ENCODE measurements at regions not wholly inside any gene's neighbourhood (a gene's known extent, or its start where the extent isn't known, plus 50 kb on each side); places are given as distances from the start of the nearest gene placed in this dataset.

DNA sequence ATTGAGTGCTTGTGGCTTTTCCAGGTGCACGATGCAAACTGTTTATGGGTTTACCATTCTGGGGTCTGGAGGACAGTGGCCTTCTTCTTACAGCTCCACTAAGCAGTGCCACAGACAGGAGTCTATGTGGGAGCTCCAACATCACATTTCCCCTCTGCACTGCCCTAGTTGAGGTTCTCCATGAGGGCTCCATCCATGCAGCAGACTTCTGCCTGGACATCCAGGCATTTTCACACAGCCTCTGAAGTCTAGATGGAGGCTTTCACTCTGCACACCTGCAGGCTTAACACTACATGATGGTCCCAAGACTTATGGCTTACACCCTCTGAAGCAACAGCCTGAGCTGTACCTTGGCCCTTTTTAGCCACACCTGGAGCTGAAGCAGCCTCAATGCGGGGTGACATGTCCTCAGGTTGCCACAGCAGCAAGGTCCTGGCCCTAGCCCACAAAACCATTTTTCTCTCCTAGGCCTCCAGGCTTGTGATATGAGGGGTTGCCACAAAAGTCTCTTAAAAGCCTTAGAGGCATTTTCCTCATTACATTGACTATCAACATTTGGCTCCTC, 552.2 kb downstream of the TFAP2A start:
- FAIRE-seq (no peak), DNase-seq (ENCODE audit: low read depth, low spot score) (no peak)
- Histone ChIP-seq H3K4me2 (ENCODE audit: insufficient read depth, low read length) (no peak overlapping the region), H3K27me3 (ENCODE audit: control insufficient read depth in 2 of 2, insufficient read depth in 2 of 2, low read length in 2 of 2) (no peaks in the 10 kb centered on the region), H3K9me3 (replicated peaks; ENCODE audit: control insufficient read depth, insufficient read depth, low read length) (peaks cover 4% of the 10 kb centered on the region), H3K4me1 (ENCODE audit: control insufficient read depth, extremely low read depth, insufficient read depth, low read length) (no peaks in the 10 kb centered on the region), H3K36me3 (ENCODE audit: control insufficient read depth in 2 of 2, extremely low read depth in 1 of 2, insufficient read depth in 2 of 2, low read length in 2 of 2) (no peaks in the 10 kb centered on the region), H3K4me3 (replicated peaks in 1 of 3; ENCODE audit: insufficient read depth in 1 of 3, low read depth in 1 of 3, low read length in 3 of 3) (no peak overlapping the region), H3K9me1 (replicated peaks; ENCODE audit: control insufficient read depth, extremely low read depth, insufficient read depth, low read length) (no peaks in the 10 kb centered on the region), H3K79me2 (ENCODE audit: control insufficient read depth, insufficient read depth, low read length) (no peaks in the 10 kb centered on the region), H3K9ac (replicated peaks; ENCODE audit: extremely low read depth, insufficient read depth, low read length) (no peak overlapping the region), H4K20me1 (replicated peaks; ENCODE audit: control insufficient read depth, extremely low read depth, insufficient read depth, low read length) (no peaks in the 10 kb centered on the region), H2AFZ (ENCODE audit: low read depth, low read length) (no peak overlapping the region), H3K27ac (ENCODE audit: insufficient read depth, low read depth, low read length) (no peak overlapping the region)
- ChIA-PET POLR2A (no interaction called here), CTCF (no interaction called here)
- dilution Hi-C loops (cut with MboI; ENCODE audit: extremely low pct_ligation_motif_present, low sequenced_read_pairs): no loop called here
- no peak for TF ChIP-seq GATA2 (IDR thresholded peaks at IDR 0.05; ENCODE audit: insufficient read depth, insufficient read length, low read depth, low read length)
- no peak for TF ChIP-seq POLR2A (IDR thresholded peaks at IDR 0.05; ENCODE audit: low read depth, low read length)
- no peak for TF ChIP-seq EZH2 (IDR thresholded peaks at IDR 0.05; ENCODE audit: borderline replicate concordance, low read depth, low read length, severe bottlenecking)
- TF ChIP-seq, protein P1, sequence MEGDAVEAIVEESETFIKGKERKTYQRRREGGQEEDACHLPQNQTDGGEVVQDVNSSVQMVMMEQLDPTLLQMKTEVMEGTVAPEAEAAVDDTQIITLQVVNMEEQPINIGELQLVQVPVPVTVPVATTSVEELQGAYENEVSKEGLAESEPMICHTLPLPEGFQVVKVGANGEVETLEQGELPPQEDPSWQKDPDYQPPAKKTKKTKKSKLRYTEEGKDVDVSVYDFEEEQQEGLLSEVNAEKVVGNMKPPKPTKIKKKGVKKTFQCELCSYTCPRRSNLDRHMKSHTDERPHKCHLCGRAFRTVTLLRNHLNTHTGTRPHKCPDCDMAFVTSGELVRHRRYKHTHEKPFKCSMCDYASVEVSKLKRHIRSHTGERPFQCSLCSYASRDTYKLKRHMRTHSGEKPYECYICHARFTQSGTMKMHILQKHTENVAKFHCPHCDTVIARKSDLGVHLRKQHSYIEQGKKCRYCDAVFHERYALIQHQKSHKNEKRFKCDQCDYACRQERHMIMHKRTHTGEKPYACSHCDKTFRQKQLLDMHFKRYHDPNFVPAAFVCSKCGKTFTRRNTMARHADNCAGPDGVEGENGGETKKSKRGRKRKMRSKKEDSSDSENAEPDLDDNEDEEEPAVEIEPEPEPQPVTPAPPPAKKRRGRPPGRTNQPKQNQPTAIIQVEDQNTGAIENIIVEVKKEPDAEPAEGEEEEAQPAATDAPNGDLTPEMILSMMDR (IDR thresholded peaks at IDR 0.05; ENCODE audit: extremely low read depth in 1 of 2, insufficient read depth in 1 of 2, low read depth in 1 of 2, low read length in 2 of 2): no peak
- no peak for TF ChIP-seq MYC (IDR thresholded peaks at IDR 0.05; ENCODE audit: low read depth, low read length)
- TF ChIP-seq FOS (IDR thresholded peaks at IDR 0.05; ENCODE audit: borderline replicate concordance, insufficient read depth, low read length): no peak
- no peak for TF ChIP-seq POLR2AphosphoS5 (IDR thresholded peaks at IDR 0.05; ENCODE audit: insufficient read depth, low read depth, low read length)
- TF ChIP-seq JUN (IDR thresholded peaks at IDR 0.05; ENCODE audit: borderline replicate concordance, insufficient read depth, insufficient read length, low read depth): no peak
- TF ChIP-seq, protein P2, sequence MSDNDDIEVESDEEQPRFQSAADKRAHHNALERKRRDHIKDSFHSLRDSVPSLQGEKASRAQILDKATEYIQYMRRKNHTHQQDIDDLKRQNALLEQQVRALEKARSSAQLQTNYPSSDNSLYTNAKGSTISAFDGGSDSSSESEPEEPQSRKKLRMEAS (IDR thresholded peaks at IDR 0.05; ENCODE audit: insufficient read depth, insufficient read length): no peak
- BruUV-seq (replicated peaks): no TSS peak
- intact Hi-C loops (cut with micrococcal nuclease): no loop called here
